ENCODE measurements at regions not wholly inside any gene's neighbourhood (a gene's known extent, or its start where the extent isn't known, plus 50 kb on each side); places are given as distances from the start of the nearest gene placed in this dataset.

DNA sequence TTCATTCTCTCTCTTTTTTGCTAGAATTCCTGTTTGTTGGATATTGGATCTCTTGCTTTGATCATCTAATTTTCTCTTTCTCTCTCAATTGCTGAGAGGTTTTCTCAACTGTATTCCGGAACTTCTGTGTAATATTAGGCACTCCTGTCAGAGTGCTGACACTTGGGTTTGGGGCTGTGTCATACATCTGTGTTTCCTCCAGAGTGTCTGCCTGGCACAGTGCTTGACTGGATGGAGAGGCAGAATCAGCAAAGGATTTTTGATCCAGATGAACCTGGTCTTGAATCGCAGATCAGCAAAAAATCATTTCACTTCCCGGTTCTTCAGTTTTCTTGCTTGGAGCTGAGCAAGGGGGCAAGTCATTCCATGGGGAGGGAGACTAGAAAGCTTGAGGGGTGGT lies 87.7 kb upstream of the CXCR4 start:
- Histone ChIP-seq H3K27ac (ENCODE audit: insufficient read length, low read depth, low read length) (no peak overlapping the region), H3K18ac (ENCODE audit: insufficient read length, low read depth, low read length) (no peak overlapping the region), H3K14ac (ENCODE audit: insufficient read depth, low read length) (no peak overlapping the region), H2AFZ (ENCODE audit: low read length) (no peak overlapping the region), H3K9me3 (ENCODE audit: control insufficient read depth, low read depth, low read length) (no peaks in the 10 kb centered on the region), H3K79me1 (ENCODE audit: insufficient read depth, low read depth, low read length, poor library complexity, severe bottlenecking) (no peaks in the 10 kb centered on the region), H3K23ac (ENCODE audit: insufficient read length, low read depth, low read length) (no peak overlapping the region), H3K56ac (ENCODE audit: insufficient read length, low read depth, low read length) (no peak overlapping the region), H3K4me2 (ENCODE audit: insufficient read depth, insufficient read length, low read length) (no peak overlapping the region), H4K91ac (ENCODE audit: insufficient read length, low read depth, low read length) (no peak overlapping the region), H3K79me2 (ENCODE audit: insufficient read depth, low read length) (no peaks in the 10 kb centered on the region), H2BK20ac (ENCODE audit: low read depth, low read length, poor library complexity, severe bottlenecking) (no peak overlapping the region), H3K4ac (ENCODE audit: low read depth, low read length) (no peak overlapping the region), H2AK5ac (ENCODE audit: insufficient read length, low read length) (no peak overlapping the region), H3T11ph (ENCODE audit: low read length) (no peak overlapping the region), H4K8ac (replicated peaks; ENCODE audit: insufficient read length, low read depth, low read length) (no peak overlapping the region), H3K4me1 (ENCODE audit: insufficient read depth, low read length) (no peaks in the 10 kb centered on the region), H2BK15ac (ENCODE audit: low read depth, low read length) (no peak overlapping the region), H2BK12ac (ENCODE audit: insufficient read length, low read depth, low read length) (no peak overlapping the region), H4K5ac (ENCODE audit: insufficient read length, low read depth, low read length) (no peak overlapping the region), H2BK120ac (ENCODE audit: low read depth, low read length, poor library complexity, severe bottlenecking) (no peak overlapping the region), H2BK5ac (ENCODE audit: insufficient read length, low read length) (no peak overlapping the region), H3K23me2 (ENCODE audit: insufficient read length, low read depth, low read length, poor library complexity, severe bottlenecking) (no peaks in the 10 kb centered on the region), H3K9ac (ENCODE audit: extremely low read depth, insufficient read length, low read length) (no peak overlapping the region), H3K27me3 (ENCODE audit: insufficient read depth, low read length) (no peaks in the 10 kb centered on the region), H4K20me1 (ENCODE audit: control insufficient read depth, insufficient read depth, insufficient read length) (no peaks in the 10 kb centered on the region)
- H3K36me3 Mint-ChIP-seq (ENCODE audit: insufficient read depth in 1 of 3, low read depth in 3 of 3) = peaks cover 2 to 21% (median 11%) of the 10 kb centered on the region in 3 experiments; a peak in 6 of 7 replicates
- H3K27me3 Mint-ChIP-seq (ENCODE audit: low read depth) = peaks cover 4% of the 10 kb centered on the region; the same call in 1 of the 2 replicates
- H3K4me1 Mint-ChIP-seq = no peaks in the 10 kb centered on the region
- H3K27ac Mint-ChIP-seq = no peak overlapping the region
- no peak overlapping the region for H3K4me3 Mint-ChIP-seq
- DNase-seq = no peak
- H3K9me3 Mint-ChIP-seq = peaks cover 22 to 29% of the 10 kb centered on the region in 2 experiments
- TF ChIP-seq, protein P1, sequence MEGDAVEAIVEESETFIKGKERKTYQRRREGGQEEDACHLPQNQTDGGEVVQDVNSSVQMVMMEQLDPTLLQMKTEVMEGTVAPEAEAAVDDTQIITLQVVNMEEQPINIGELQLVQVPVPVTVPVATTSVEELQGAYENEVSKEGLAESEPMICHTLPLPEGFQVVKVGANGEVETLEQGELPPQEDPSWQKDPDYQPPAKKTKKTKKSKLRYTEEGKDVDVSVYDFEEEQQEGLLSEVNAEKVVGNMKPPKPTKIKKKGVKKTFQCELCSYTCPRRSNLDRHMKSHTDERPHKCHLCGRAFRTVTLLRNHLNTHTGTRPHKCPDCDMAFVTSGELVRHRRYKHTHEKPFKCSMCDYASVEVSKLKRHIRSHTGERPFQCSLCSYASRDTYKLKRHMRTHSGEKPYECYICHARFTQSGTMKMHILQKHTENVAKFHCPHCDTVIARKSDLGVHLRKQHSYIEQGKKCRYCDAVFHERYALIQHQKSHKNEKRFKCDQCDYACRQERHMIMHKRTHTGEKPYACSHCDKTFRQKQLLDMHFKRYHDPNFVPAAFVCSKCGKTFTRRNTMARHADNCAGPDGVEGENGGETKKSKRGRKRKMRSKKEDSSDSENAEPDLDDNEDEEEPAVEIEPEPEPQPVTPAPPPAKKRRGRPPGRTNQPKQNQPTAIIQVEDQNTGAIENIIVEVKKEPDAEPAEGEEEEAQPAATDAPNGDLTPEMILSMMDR (conservative IDR thresholded peaks at IDR 0.05) = no peak
- no CpG with 5 or more reads among the region's 3 CpGs for WGBS (ENCODE audit: extremely low coverage, insufficient read length, low lambda C conversion rate)
